NCI-H510A (cell line): ENCODE measurements at regions not wholly inside any gene's neighbourhood (a gene's known extent, or its start where the extent isn't known, plus 50 kb on each side); places are given as distances from the start of the nearest gene placed in this dataset.
"Not testable (repeated sequence)": the region's sequence is repeated elsewhere in the genome, so short reads cannot be mapped to it uniquely, and the experiment has no call there.

ENCODE experiments used
- DNase-seq: peaks from one replicate; lab custom pipeline; 2025; lab: John Stamatoyannopoulos, UW

DNA sequence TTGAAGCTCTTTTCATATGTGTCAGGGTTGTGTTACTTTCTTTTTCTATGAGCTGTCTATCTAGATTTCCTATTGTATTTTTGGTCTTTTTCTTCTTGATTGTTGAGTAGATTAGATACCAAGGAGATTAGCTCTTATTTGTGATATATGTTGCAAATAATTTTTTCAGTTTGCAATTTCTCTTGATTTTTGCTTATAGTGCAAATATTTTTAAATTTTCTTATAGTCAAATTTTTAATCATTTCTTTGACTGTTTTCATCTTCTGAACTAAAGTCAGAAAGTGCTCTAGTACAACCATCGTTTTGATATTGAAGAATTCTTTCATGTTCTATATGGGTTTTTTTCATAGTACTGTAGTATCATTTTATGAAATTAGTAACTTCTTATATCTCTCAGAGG lies 193.7 kb downstream of the OSTF1 start:
- DNase-seq, result no peak

DNA sequence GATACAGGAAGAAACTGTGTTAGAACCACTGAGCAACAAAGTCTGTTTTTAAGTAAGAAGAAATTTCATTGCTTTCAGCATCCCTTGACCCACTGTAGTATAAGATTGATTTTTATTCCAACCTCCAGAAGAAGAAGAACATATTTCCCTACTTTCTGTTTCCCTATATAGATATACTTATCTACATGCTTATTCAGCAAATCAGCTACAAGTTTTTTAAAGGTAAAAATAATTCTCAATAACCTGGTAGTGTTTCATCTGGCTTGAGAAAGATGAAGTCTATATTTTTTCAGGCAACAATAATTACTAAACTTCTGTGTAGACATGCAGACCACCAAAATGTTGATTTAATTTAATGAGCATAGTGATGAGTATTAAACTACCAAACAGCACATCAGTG lies 201.0 kb downstream of the OSTF1 start:
- DNase-seq, result no peak

DNA sequence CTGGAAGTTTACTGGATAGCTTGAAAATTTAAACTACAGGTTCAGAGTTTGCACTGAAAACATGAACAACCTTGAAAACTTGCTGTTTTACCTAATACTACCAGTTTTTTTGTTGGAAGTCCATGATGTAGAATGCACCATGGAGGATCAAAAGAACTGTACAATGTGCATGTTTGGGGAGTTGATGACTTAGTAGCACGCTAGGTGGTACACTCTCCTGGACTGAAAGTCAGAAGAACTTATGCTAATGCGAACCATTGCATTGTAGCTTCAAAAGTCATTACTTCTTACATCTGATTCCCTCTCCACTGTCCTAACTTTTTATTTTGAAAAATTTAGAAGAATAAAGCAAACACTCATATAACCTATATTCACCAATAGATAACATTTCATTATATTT lies 211.0 kb downstream of the OSTF1 start:
- DNase-seq, result no peak

DNA sequence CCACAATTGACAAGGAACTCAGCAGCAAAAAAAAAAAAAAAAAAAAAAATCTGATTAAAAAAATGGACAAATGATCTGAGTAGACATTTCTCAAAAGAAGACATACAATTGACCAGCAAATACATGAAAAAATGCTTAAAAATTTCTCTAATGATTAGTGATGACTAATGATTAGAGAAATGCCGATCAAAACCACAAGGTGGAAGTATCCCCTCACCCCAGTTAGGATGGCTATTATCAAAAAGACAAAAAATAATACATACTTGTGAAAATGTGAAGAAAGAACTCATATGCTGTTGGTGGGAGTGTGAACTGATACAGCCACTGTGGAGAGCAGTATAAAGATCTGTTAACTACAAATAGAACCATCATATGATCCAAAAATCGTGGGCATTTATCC lies 245.3 kb downstream of the OSTF1 start:
- no peak for DNase-seq

GRCh38 chr9:75358846-75359245 lies 270.5 kb downstream of the OSTF1 start:
- DNase-seq, result no peak

DNA sequence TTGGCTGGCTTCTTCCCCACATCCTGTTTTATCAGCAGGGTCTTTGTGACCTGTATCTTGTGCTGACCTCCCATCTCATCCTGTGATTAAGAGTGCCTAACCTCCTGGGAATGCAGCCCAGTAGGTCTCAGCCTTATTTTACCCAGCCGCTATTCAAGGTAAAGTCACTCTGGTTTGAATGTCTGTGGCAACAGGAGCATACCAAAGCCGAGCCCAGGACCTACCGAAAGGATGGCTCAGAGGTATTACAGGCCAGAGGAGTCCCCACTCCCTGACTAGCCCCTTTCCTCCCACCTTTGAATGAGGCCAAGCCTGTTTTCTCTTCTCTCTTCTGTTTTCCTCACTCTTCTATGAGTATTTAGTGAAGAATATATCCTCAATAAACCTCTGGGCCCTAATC lies 271.3 kb downstream of the OSTF1 start:
- no peak for DNase-seq

DNA sequence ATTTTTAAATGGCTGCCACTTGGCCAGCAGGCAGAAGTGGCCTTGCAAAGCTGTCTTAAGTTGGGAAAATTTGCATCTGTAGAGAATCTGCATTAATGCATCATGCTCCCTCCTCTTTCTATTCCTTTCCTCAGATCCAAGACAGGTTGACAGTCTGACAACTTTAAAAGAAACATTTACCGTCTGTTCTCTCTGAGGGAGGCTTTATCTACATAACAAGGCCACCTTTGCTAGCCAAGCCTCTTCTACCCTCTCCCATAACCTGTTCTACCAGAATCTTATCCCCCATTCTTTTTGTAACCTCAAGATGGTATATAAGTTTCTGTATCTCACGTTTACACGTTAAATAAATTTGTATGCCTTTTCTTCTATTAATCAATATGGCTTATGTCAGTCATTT lies 271.9 kb downstream of the OSTF1 start:
- DNase-seq, result no peak

DNA sequence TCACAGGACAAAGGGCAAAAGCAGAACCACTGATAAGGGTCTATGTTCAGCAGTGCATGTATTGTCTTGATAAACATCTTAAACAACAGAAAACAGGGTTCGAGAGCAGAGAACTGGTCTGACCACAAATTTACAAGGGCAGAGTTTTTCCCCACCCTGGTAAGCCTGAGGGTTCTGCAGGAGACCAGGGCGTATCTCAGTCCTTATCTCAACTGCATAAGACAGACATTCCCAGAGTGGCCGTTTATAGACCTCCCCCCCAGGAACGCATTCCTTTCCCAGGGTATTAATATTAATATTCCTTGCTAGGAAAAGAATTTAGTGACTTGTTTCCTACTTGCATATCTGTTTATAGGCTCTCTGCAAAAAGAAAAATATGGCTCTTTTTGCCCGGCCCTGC lies 274.1 kb downstream of the OSTF1 start:
- not testable (repeated sequence) for DNase-seq

DNA sequence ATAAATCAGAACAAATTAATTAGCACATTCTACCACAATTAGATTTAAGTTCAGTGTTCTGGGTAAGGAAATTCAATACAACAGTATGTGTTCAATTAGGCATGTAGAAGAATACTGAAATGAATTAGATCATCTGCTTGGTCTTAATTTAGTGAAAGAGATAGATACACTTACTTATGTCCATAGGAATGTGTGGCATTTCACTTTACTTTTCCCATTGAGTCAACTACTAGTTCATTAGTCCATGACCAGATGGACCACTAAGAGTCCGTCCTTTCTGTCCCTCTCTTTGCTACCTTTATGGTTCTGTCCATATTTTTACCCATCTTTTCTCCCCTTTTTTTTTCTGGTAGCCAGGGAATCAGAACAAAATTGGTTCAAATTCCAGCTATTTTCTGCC lies 276.9 kb downstream of the OSTF1 start:
- DNase-seq, result no peak

- no peak for DNase-seq
Observed at GRCh38 chr9:75369989-75370388, 281.7 kb downstream of the OSTF1 start.

- no peak for DNase-seq
Observed at GRCh38 chr9:75372499-75373268, 284.4 kb downstream of the OSTF1 start.

GRCh38 chr9:75376680-75377254 lies 288.5 kb downstream of the OSTF1 start:
- no peak for DNase-seq

- DNase-seq, result no peak
Observed at GRCh38 chr9:75378036-75378435, 289.7 kb downstream of the OSTF1 start.

GRCh38 chr9:75378926-75379325 lies 290.6 kb downstream of the OSTF1 start:
- DNase-seq, result no peak

DNA sequence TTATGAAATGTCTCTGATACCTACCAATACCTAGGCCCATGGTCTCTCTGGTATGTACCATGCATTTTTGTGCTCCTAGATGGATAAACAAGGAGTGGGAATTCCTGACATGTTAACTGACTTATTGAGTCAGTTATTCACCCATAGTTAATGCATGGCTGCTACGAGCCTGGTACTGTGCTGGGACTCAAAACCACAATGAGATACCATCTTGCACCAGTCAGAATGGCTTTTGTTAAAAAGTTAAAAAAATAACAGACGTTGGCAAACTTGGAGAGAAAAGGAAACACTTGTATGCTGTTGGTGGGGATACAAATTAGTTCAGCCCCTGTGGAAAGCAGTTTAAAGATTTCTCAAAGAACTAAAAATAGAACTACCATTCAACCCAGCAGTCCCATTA lies 293.8 kb downstream of the OSTF1 start:
- DNase-seq, result no peak

GRCh38 chr9:75383420-75384034 lies 295.2 kb downstream of the OSTF1 start:
- not testable (repeated sequence) for DNase-seq

DNA sequence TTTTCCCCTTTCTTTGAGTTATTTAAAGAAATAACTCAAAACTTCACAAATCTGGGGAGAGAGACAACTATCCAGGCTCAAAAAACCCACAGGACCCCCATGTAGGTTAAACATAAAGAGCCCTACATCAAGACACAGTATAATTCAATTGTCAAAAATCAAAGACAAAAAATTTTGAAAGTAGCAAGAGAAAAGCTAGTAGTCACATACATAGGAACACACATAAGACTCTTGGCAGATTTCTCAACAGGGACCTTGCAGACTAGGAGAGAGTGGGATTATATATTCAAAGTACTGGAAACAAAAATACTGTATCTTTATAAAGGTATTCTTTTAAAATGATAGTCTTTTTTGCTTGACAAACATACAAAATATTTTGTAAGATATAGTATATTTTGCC lies 296.9 kb downstream of the OSTF1 start:
- DNase-seq, result no peak

- no peak for DNase-seq
Observed at GRCh38 chr9:75389101-75389500, 300.8 kb downstream of the OSTF1 start.

DNA sequence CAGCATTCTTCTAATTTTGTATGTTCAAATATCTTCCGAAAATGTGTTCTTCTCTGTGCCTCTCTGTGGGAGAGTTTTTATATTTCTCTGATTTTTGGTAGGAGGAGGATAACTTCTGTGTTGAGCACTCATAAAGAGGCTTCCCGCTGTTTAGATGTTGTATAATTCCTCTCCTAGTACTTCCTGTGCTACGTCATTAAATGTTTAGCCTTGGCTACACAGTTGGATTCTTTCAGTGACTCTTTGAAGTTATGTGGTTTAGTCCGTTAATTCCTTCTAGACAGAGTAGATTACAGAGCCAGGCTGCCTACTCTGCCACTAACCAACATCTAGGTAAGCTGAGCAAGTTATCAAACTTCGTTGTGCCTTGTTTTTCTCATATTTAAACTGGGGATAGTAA lies 302.6 kb downstream of the OSTF1 start:
- no peak for DNase-seq

DNA sequence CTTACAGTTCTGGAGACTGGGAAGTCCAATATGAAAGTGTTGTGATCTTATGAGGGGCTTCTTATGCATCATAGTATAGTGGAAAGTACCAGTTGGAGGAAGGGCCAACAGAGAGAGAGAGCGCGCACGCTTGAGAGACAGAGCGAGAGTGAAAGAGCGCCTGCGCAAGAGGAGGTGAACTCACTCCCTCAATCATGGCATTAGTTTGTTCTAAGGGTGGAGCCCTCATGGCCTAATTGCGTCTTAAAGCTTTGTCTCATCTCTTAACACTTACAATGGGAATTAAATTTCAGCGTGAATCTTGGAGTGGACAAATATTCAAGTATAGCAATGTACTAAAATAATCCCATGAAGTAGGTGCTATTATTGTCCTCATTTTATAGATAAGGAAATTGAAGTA lies 303.2 kb downstream of the OSTF1 start:
- no peak for DNase-seq

- no peak for DNase-seq
Observed at GRCh38 chr9:75395336-75395735, 307.0 kb downstream of the OSTF1 start.

DNA sequence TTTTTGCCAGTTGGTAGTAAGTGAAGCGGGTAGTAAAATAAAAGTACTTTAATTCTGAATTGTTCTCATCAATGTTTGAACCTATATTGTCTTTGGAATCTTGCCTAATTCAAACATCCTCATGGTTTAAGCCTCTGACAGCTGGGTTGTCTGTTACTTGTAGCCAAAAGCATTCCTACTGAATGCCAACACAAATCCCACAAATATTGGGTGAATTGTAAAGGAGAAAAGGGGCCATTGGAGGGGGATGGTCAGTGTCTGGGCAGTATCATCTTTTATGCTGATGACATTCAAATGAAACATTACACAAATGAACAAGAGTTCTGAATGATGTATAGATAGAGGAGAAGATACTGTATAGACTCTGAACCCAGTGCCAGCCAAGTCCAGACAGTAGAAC lies 309.5 kb downstream of the OSTF1 start:
- DNase-seq, result no peak

GRCh38 chr9:75408391-75408790 lies 320.1 kb downstream of the OSTF1 start:
- DNase-seq, result no peak

GRCh38 chr9:75410405-75410804 lies 322.1 kb downstream of the OSTF1 start:
- no peak for DNase-seq
